H9 (cell line): ENCODE measurements at regions not wholly inside any gene's neighbourhood (a gene's known extent, or its start where the extent isn't known, plus 50 kb on each side); places are given as distances from the start of the nearest gene placed in this dataset.

Experiments used
- DNase-seq: peaks from one replicate; pipeline ENCODE4 v3.0.0-alpha.2; 2017
- H2AFZ ChIP-seq: one replicate; pipeline ENCODE4 v1.6.1; 2013; ENCODE audit warnings: mild to moderate bottlenecking, low read length, control low read depth, moderate library complexity
- H2AK5ac ChIP-seq: 2 replicates; pipeline ENCODE4 v1.6.1; 2013; ENCODE audit warnings: low read length, control low read depth, mixed read lengths; ENCODE audit not compliant: insufficient read length
- H2BK120ac ChIP-seq: one replicate; pipeline ENCODE4 v1.6.1; 2013; ENCODE audit warnings: low read depth, mild to moderate bottlenecking, low read length, control low read depth, inconsistent platforms; ENCODE audit not compliant: poor library complexity, severe bottlenecking
- H2BK12ac ChIP-seq: 2 replicates; pipeline ENCODE4 v1.6.1; 2013; ENCODE audit warnings: low read length, control low read depth, mixed read lengths, low read depth; ENCODE audit not compliant: insufficient read length
- H2BK15ac ChIP-seq: 2 replicates; pipeline ENCODE4 v1.6.1; 2013; ENCODE audit warnings: low read depth, low read length, control low read depth
- H2BK20ac ChIP-seq: one replicate; pipeline ENCODE4 v1.6.1; 2013; ENCODE audit warnings: low read depth, mild to moderate bottlenecking, low read length, control low read depth, inconsistent platforms; ENCODE audit not compliant: poor library complexity, severe bottlenecking
- H2BK5ac ChIP-seq: 2 replicates; pipeline ENCODE4 v1.6.1; 2013; ENCODE audit warnings: low read length, control low read depth, mixed read lengths; ENCODE audit not compliant: insufficient read length
- H3K14ac ChIP-seq: 2 replicates; pipeline ENCODE4 v1.6.1; 2013; ENCODE audit warnings: low read length, control low read depth; ENCODE audit not compliant: insufficient read depth
- H3K18ac ChIP-seq: 2 replicates; pipeline ENCODE4 v1.6.1; 2013; ENCODE audit warnings: low read depth, mild to moderate bottlenecking, mixed read lengths, low read length, control low read depth; ENCODE audit not compliant: insufficient read length
- H3K23ac ChIP-seq: 2 replicates; pipeline ENCODE4 v1.6.1; 2013; ENCODE audit warnings: low read length, control low read depth, mixed read lengths, low read depth; ENCODE audit not compliant: insufficient read length
- H3K23me2 ChIP-seq: 2 replicates; pipeline ENCODE4 v1.6.1; 2013; ENCODE audit warnings: low read depth, mild to moderate bottlenecking, mixed read lengths, low read length, control low read depth; ENCODE audit not compliant: insufficient read length, poor library complexity, severe bottlenecking
- H3K27ac ChIP-seq: 2 replicates; pipeline ENCODE4 v1.5.1; 2013; ENCODE audit warnings: low read length, control low read depth, mixed read lengths, low read depth; ENCODE audit not compliant: insufficient read length
- H3K27me3 ChIP-seq: 2 replicates; pipeline ENCODE4 v1.6.1; 2013; ENCODE audit warnings: low read length, control low read depth, inconsistent platforms; ENCODE audit not compliant: insufficient read depth
- H3K4ac ChIP-seq: 2 replicates; pipeline ENCODE4 v1.6.1; 2013; ENCODE audit warnings: low read depth, mild to moderate bottlenecking, control low read depth, inconsistent platforms, low read length, moderate library complexity
- H3K4me1 ChIP-seq: 2 replicates; pipeline ENCODE4 v1.6.1; 2013; ENCODE audit warnings: low read length, control low read depth, inconsistent platforms; ENCODE audit not compliant: insufficient read depth
- H3K4me2 ChIP-seq: 2 replicates; pipeline ENCODE4 v1.6.1; 2013; ENCODE audit warnings: low read length, control low read depth, mixed read lengths; ENCODE audit not compliant: insufficient read length, insufficient read depth
- H3K56ac ChIP-seq: 2 replicates; pipeline ENCODE4 v1.6.1; 2013; ENCODE audit warnings: low read depth, mild to moderate bottlenecking, mixed read lengths, low read length, control low read depth; ENCODE audit not compliant: insufficient read length
- H3K79me1 ChIP-seq: 2 replicates; pipeline ENCODE4 v1.6.1; 2013; ENCODE audit warnings: low read depth, mild to moderate bottlenecking, moderate library complexity, low read length, control low read depth, inconsistent platforms; ENCODE audit not compliant: insufficient read depth, poor library complexity, severe bottlenecking
- H3K79me2 ChIP-seq: 2 replicates; pipeline ENCODE4 v1.6.1; 2013; ENCODE audit warnings: low read length, control low read depth, inconsistent platforms; ENCODE audit not compliant: insufficient read depth
- H3K9ac ChIP-seq: 2 replicates; pipeline ENCODE4 v1.6.1; 2013; ENCODE audit warnings: low read length, control low read depth, mixed read lengths; ENCODE audit not compliant: insufficient read length; ENCODE audit errors: extremely low read depth
- H3K9me3 ChIP-seq: one replicate; pipeline ENCODE4 v1.6.1; 2013; ENCODE audit warnings: low read depth, low read length, inconsistent platforms; ENCODE audit not compliant: control insufficient read depth
- H3T11ph ChIP-seq: one replicate; pipeline ENCODE4 v1.6.1; 2013; ENCODE audit warnings: mild to moderate bottlenecking, low read length, control low read depth, inconsistent platforms
- H4K20me1 ChIP-seq: one replicate; pipeline ENCODE4 v1.6.1; 2013; ENCODE audit not compliant: control insufficient read depth, insufficient read length, insufficient read depth
- H4K5ac ChIP-seq: 2 replicates; pipeline ENCODE4 v1.6.1; 2013; ENCODE audit warnings: low read depth, mild to moderate bottlenecking, mixed read lengths, low read length, control low read depth; ENCODE audit not compliant: insufficient read length
- H4K8ac ChIP-seq: replicated peaks from 2 replicates; pipeline ENCODE4 v1.6.1; 2013; ENCODE audit warnings: low read length, control low read depth, mixed read lengths, low read depth; ENCODE audit not compliant: insufficient read length
- H4K91ac ChIP-seq: 2 replicates; pipeline ENCODE4 v1.6.1; 2013; ENCODE audit warnings: low read depth, mild to moderate bottlenecking, moderate library complexity, mixed read lengths, low read length, control low read depth; ENCODE audit not compliant: insufficient read length
- H3K27ac Mint-ChIP-seq, 3 experiments: 2 replicates in 2 of 3; 3 replicates in 1 of 3; pipeline ENCODE4 v1.8.0; 2020 to 2021; ENCODE audit warnings: mixed read lengths in 3 of 3, mild to moderate bottlenecking in 1 of 3, moderate library complexity in 1 of 3
- H3K27me3 Mint-ChIP-seq: 2 replicates; pipeline ENCODE4 v1.8.0; 2021; ENCODE audit warnings: low read depth, mild to moderate bottlenecking, moderate library complexity, mixed read lengths
- H3K36me3 Mint-ChIP-seq, 3 experiments: 2 replicates in 2 of 3; 3 replicates in 1 of 3; pipeline ENCODE4 v1.8.0; 2020 to 2021; ENCODE audit warnings: low read depth in 3 of 3, mixed read lengths in 3 of 3; ENCODE audit not compliant: insufficient read depth in 1 of 3
- H3K4me1 Mint-ChIP-seq, 2 experiments: 2 replicates each; pipeline ENCODE4 v1.8.0; 2020; ENCODE audit warnings: mixed read lengths in 2 of 2
- H3K4me3 Mint-ChIP-seq, 2 experiments: 2 replicates in 1 of 2; 3 replicates in 1 of 2; pipeline ENCODE4 v1.8.0; 2020 to 2021; ENCODE audit warnings: mild to moderate bottlenecking in 2 of 2, mixed read lengths in 2 of 2, moderate library complexity in 1 of 2
- H3K9me3 Mint-ChIP-seq, 2 experiments: 2 replicates in 1 of 2; 3 replicates in 1 of 2; pipeline ENCODE4 v1.8.0; 2020; ENCODE audit warnings: mild to moderate bottlenecking in 2 of 2, mixed read lengths in 2 of 2, moderate library complexity in 1 of 2
- CTCF ChIP-seq: fragments of 200-600 bp; sonication (generic); conservative IDR thresholded peaks from 3 replicates; pipeline ENCODE4 v1.8.0; 2021; ENCODE audit warnings: antibody characterized with exemption, mild to moderate bottlenecking
- WGBS: extraction: QIAGEN DNeasy Blood & Tissue Kit; methylation state at CpG from one replicate; pipeline ENCODE4 v1.1.7; 2013; ENCODE audit warnings: missing lambda C conversion rate, low lambda C conversion rate, mixed read lengths; ENCODE audit not compliant: insufficient read length; ENCODE audit errors: extremely low coverage; 5-methylcytosine and 5-hydroxymethylcytosine counted together

GRCh38 chr7:47715631-47716068 lies 133.7 kb upstream of the TNS3 start:
- no peak overlapping the region for H2BK12ac ChIP-seq
- no peak overlapping the region for H2BK5ac ChIP-seq
- no peak overlapping the region for H4K91ac ChIP-seq
- no peak for DNase-seq
- no peak overlapping the region for H2BK120ac ChIP-seq
- Mint-ChIP-seq H3K4me3 (no peak overlapping the region), H3K36me3 (no peaks in the 10 kb centered on the region), H3K4me1 (no peaks in the 10 kb centered on the region), H3K27ac (peak overlapping the region in 1 of 3 experiments; percentile 63; a peak in 1 of 7 replicates), H3K9me3 (no peaks in the 10 kb centered on the region), H3K27me3 (peaks cover 4% of the 10 kb centered on the region; the same call in 1 of the 2 replicates)
- no CpG with 5 or more reads among the region's 5 CpGs for WGBS
- no peak overlapping the region for H3K23ac ChIP-seq
- no peak overlapping the region for H3K4me2 ChIP-seq
- no peaks in the 10 kb centered on the region for H3K27me3 ChIP-seq
- H2BK20ac ChIP-seq: no peak overlapping the region
- no peaks in the 10 kb centered on the region for H3K79me1 ChIP-seq
- H3T11ph ChIP-seq: no peak overlapping the region
- no peaks in the 10 kb centered on the region for H4K20me1 ChIP-seq
- H3K27ac ChIP-seq: no peak overlapping the region
- H3K4me1 ChIP-seq: no peaks in the 10 kb centered on the region
- no peak overlapping the region for H3K18ac ChIP-seq
- no peak overlapping the region for H3K14ac ChIP-seq
- H3K9me3 ChIP-seq: no peaks in the 10 kb centered on the region
- no peak overlapping the region for H3K4ac ChIP-seq
- no peak overlapping the region for H3K56ac ChIP-seq
- no peaks in the 10 kb centered on the region for H3K23me2 ChIP-seq
- no peak overlapping the region for H3K9ac ChIP-seq
- no peak overlapping the region for H2BK15ac ChIP-seq
- TF ChIP-seq CTCF: no peak
- no peak overlapping the region for H4K5ac ChIP-seq
- H2AK5ac ChIP-seq: no peak overlapping the region
- H3K79me2 ChIP-seq: no peaks in the 10 kb centered on the region
- H4K8ac ChIP-seq: no peak overlapping the region
- no peak overlapping the region for H2AFZ ChIP-seq
